Keratinocyte (primary cell): ENCODE measurements at regions not wholly inside any gene's neighbourhood (a gene's known extent, or its start where the extent isn't known, plus 50 kb on each side); places are given as distances from the start of the nearest gene placed in this dataset.

ENCODE experiments used
- DNase-seq: peaks from one replicate; pipeline ENCODE4 v3.0.0-alpha.2; 2011; ENCODE audit warnings: low read depth, missing footprints, low spot score
- FAIRE-seq: peaks from 2 replicates; lab custom pipeline; 2011; peaks lifted over from hg19 to GRCh38; lab: Jason Lieb, UNC
- H2AFZ ChIP-seq: 2 replicates; pipeline ENCODE4 v1.6.0; 2012; ENCODE audit warnings: low read length, control low read depth, inconsistent platforms; ENCODE audit not compliant: control insufficient read depth
- H3K27ac ChIP-seq: 2 replicates; pipeline ENCODE4 v1.5.1; 2011; ENCODE audit warnings: low read length; ENCODE audit not compliant: control insufficient read depth, insufficient read depth
- H3K27me3 ChIP-seq: 3 replicates; pipeline ENCODE4 v1.6.0; 2011; ENCODE audit warnings: low read length; ENCODE audit not compliant: control insufficient read depth, insufficient read depth; ENCODE audit errors: extremely low read depth
- H3K36me3 ChIP-seq, 2 experiments: 2 replicates in 1 of 2; 3 replicates in 1 of 2; pipeline ENCODE4 v1.5.1; 2011; ENCODE audit warnings: low read length in 2 of 2, mild to moderate bottlenecking in 1 of 2; ENCODE audit not compliant: control insufficient read depth in 2 of 2, insufficient read depth in 2 of 2; ENCODE audit errors: extremely low read depth in 1 of 2
- H3K4me1 ChIP-seq: 3 replicates; pipeline ENCODE4 v1.5.1; 2011; ENCODE audit warnings: low read length; ENCODE audit not compliant: control insufficient read depth, insufficient read depth; ENCODE audit errors: extremely low read depth
- H3K4me2 ChIP-seq: 3 replicates; pipeline ENCODE4 v1.6.0; 2011; ENCODE audit warnings: low read depth, low read length; ENCODE audit not compliant: control insufficient read depth, insufficient read depth; ENCODE audit errors: extremely low read depth
- H3K4me3 ChIP-seq, 3 experiments: fragments of 200-600 bp in 1 of 3; sonication (generic) in 1 of 3; 2 replicates in 2 of 3; 3 replicates in 1 of 3; pipeline ENCODE4 v1.5.1; 2011 to 2016; ENCODE audit warnings: low read length in 3 of 3, mild to moderate bottlenecking in 3 of 3, control low read depth in 2 of 3, inconsistent platforms in 1 of 3, low read depth in 1 of 3, mixed read lengths in 1 of 3, mixed run types in 1 of 3, moderate library complexity in 1 of 3; ENCODE audit not compliant: control insufficient read depth in 2 of 3, insufficient read depth in 2 of 3; ENCODE audit errors: extremely low read depth in 1 of 3
- H3K79me2 ChIP-seq: 2 replicates; pipeline ENCODE4 v1.6.0; 2012; ENCODE audit warnings: low read length; ENCODE audit not compliant: control insufficient read depth, insufficient read depth
- H3K9ac ChIP-seq: 3 replicates; pipeline ENCODE4 v1.6.0; 2011; ENCODE audit warnings: low read length; ENCODE audit not compliant: control insufficient read depth, insufficient read depth; ENCODE audit errors: extremely low read depth
- H3K9me1 ChIP-seq: 3 replicates; pipeline ENCODE4 v1.6.0; 2011; ENCODE audit warnings: low read length; ENCODE audit not compliant: control insufficient read depth, insufficient read depth; ENCODE audit errors: extremely low read depth
- H3K9me3 ChIP-seq: 2 replicates; pipeline ENCODE4 v1.5.1; 2012; ENCODE audit warnings: low read depth, low read length; ENCODE audit not compliant: control insufficient read depth
- H4K20me1 ChIP-seq: 3 replicates; pipeline ENCODE4 v1.6.0; 2011; ENCODE audit warnings: low read length; ENCODE audit not compliant: control insufficient read depth, insufficient read depth; ENCODE audit errors: extremely low read depth
- CTCF ChIP-seq, 3 experiments: IDR thresholded peaks in 1 of 3; conservative IDR thresholded peaks in 1 of 3; optimal IDR thresholded peaks in 1 of 3; 2 replicates in 2 of 3; 3 replicates in 1 of 3; pipeline versions ENCODE3 to v1.5.1; 2011; ENCODE audit warnings: low read length in 3 of 3, mild to moderate bottlenecking in 3 of 3, moderate library complexity in 2 of 3, control low read depth in 1 of 3, inconsistent platforms in 1 of 3; ENCODE audit not compliant: insufficient read depth in 2 of 3; ENCODE audit errors: extremely low read depth in 1 of 3
- EZH2 ChIP-seq: IDR thresholded peaks from one replicate; pipeline ENCODE4 v1.6.1; 2012; ENCODE audit warnings: inconsistent platforms, mild to moderate bottlenecking, low read length, moderate library complexity
- dilution Hi-C: fragments of 300-500 bp; cut with MboI; formaldehyde crosslinking; loops from one replicate; pipeline ENCODE4 v1.7.0; 2020; ENCODE audit warnings: low sequenced_read_pairs; ENCODE audit not compliant: extremely low pct_ligation_motif_present

- no peaks in the 10 kb centered on the region for H3K27me3 ChIP-seq
- TF ChIP-seq EZH2 (no peak), CTCF (optimal IDR thresholded peaks at IDR 0.05 in 1 of 3, IDR thresholded peaks at IDR 0.05 in 1 of 3, conservative IDR thresholded peaks at IDR 0.05 in 1 of 3; ENCODE audit: extremely low read depth in 1 of 3, insufficient read depth in 2 of 3, low read length in 3 of 3) (no peak)
- no peak overlapping the region for H3K4me3 ChIP-seq
- FAIRE-seq (no peak), DNase-seq (no peak)
- dilution Hi-C loops = no loop called here
- H3K36me3 ChIP-seq = no peaks in the 10 kb centered on the region
- no peaks in the 10 kb centered on the region for H4K20me1 ChIP-seq
- H3K79me2 ChIP-seq = no peaks in the 10 kb centered on the region
- no peaks in the 10 kb centered on the region for H3K4me1 ChIP-seq
- H3K27ac ChIP-seq = no peak overlapping the region
- no peak overlapping the region for H3K4me2 ChIP-seq
- no peaks in the 10 kb centered on the region for H3K9me3 ChIP-seq
- no peak overlapping the region for H2AFZ ChIP-seq
- H3K9me1 ChIP-seq = no peaks in the 10 kb centered on the region
- H3K9ac ChIP-seq = no peak overlapping the region
These were observed 77.8 kb upstream of the IRX2 start for GRCh38 chr5:2829239-2829638.

GRCh38 chr5:2818936-2819335, 67.5 kb upstream of the IRX2 start:
- Histone ChIP-seq H3K27me3 (peaks cover 13% of the 10 kb centered on the region), H3K27ac (no peak overlapping the region), H3K9me1 (no peaks in the 10 kb centered on the region), H3K36me3 (no peaks in the 10 kb centered on the region), H3K4me1 (no peaks in the 10 kb centered on the region), H3K4me2 (no peak overlapping the region), H3K9ac (no peak overlapping the region), H3K79me2 (no peaks in the 10 kb centered on the region), H3K4me3 (no peak overlapping the region), H2AFZ (no peak overlapping the region), H4K20me1 (no peaks in the 10 kb centered on the region), H3K9me3 (no peaks in the 10 kb centered on the region)
- FAIRE-seq (no peak), DNase-seq (no peak)
- dilution Hi-C loops = no loop called here
- TF ChIP-seq CTCF (optimal IDR thresholded peaks at IDR 0.05 in 1 of 3, IDR thresholded peaks at IDR 0.05 in 1 of 3, conservative IDR thresholded peaks at IDR 0.05 in 1 of 3; ENCODE audit: extremely low read depth in 1 of 3, insufficient read depth in 2 of 3, low read length in 3 of 3) = no peak
